HG03095 (cell line): ENCODE measurements at regions not wholly inside any gene's neighbourhood (a gene's known extent, or its start where the extent isn't known, plus 50 kb on each side); places are given as distances from the start of the nearest gene placed in this dataset.
"Not testable (repeated sequence)": the region's sequence is repeated elsewhere in the genome, so short reads cannot be mapped to it uniquely, and the experiment has no call there.

Experiments used
- ATAC-seq: cut with Tn5 transposase; IDR thresholded peaks from one replicate; pipeline ENCODE4 v1.9.1; 2021; ENCODE audit warnings: moderate library complexity; ENCODE audit not compliant: unreplicated experiment

DNA sequence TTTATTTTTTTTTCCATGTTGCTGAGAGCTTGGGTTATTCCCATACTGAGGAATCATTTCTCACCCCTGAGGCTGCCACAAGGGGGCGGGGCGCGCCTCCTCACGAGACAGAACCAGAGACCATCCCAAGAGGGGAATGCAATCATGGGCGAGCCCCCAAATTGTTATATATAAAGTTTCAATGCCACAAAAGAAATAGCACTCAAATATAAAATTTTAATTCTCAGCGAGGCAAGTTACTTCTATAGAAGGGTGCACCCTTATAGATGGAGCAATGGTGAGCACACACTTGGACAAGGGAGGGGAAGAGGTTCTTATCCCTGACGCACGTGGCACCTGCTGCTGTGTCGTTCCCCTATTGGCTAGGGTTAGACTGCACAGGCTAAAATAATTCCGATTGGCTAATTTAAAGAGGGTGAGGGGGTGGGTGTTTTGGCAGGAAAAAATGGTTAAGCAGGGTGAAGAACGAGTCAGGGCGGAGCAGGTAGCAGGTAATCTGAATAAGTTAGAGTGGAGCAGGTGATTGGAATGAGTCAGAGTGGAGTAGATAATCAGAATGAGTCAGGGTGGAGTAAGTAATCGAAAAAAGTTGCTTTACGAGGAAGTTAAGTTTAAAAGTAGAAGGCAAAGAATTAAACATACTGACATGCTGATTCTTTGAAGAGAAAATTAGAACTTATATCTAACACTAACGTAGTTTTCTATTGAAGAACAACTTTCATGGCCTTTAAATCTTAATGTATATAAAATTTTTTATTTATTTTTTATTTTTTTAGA lies 177.5 kb downstream of the MTCL1 start:
- ATAC-seq, result no peak

DNA sequence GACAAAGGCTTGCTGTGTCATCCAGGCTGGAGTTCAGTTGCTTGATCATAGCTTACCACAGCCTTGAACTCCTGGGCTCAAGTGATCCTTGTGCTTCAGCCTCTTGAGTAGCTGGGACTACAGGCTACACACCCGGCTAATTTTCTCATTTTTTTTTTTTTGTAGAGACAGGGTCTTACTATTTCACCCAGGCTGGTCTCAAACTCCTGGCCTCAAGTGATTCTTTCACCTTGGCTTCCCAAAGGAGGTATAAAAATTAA lies 178.0 kb downstream of the MTCL1 start:
- ATAC-seq, result no peak

DNA sequence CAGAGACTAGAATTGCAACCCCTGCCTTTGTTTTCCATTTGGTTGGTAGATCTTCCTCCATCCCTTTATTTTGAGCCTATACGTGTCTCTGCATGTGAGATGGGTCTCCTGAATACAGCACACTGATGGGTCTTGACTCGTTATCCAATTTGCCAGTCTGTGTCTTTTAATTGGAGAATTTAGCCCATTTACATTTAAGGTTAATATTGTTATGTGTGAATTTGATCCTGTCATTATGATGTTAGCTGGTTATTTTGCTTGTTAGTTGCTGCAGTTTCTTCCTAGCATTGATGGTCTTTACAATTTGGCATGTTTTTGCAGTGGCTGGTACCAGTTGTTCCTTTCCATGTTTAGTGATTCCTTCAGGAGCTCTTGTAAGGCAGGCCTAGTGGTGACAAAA lies 182.5 kb downstream of the MTCL1 start:
- ATAC-seq, result not testable (repeated sequence)

DNA sequence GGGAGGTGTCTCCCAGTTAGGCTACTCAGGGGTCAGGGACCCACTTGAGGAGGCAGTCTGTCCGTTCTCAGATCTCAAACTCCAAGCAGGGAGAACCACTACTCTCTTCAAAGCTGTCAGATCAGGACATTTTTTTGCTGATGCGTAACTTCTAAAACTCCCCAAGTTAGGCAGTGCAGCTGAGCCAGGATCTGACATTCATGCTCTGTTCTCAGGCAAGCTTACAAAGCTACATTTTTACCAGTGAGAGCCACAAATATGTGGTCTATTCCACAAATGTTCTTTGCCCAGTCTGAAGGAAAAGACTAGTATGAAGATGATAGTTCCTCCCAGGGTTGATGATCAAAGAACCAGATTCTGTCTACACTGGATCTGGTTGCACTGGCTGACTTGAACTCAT lies 184.1 kb downstream of the MTCL1 start:
- ATAC-seq, result no peak

DNA sequence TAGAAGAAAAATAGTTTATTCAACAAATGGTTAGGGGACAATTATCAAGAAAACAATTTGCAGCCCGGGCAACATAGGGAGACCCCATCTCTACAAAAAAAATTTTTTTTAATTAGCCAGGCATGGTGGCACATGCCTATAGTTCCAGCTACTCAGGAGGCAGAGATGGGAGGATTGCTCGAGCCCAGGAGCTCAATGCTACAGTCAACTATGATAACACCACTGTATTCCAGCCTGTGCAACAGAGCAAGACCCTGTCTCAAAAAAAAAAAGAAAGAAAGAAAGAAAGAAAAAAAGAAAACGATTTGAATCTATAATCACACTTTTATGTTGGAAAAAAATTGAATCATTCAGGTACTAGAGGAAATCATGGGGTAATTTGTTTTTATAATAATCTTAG lies 185.1 kb downstream of the MTCL1 start:
- ATAC-seq, result not testable (repeated sequence)

DNA sequence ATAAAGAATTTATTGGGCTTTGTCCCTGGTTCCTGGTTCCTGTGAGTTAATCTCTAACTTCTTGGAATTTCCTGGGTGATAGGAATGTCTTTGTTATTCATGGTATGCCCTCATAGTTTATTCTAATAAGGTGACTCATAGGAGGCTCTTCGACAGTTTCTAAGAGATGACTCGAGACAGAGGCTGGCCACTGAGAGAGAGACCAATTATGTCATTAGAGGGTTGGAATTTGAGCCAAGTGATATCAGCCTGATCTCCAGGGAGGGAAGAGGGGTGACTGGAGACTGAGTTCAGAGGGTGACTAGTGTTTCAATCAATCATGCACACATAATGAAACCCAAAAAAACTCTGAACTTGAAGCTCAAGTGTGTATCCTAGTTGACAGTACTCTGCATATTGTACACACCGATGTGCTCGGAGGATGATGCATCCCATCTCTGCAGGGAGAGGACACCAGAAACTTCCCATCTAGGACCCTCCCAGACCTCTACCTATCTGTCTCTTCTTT lies 185.7 kb downstream of the MTCL1 start:
- ATAC-seq, result no peak

DNA sequence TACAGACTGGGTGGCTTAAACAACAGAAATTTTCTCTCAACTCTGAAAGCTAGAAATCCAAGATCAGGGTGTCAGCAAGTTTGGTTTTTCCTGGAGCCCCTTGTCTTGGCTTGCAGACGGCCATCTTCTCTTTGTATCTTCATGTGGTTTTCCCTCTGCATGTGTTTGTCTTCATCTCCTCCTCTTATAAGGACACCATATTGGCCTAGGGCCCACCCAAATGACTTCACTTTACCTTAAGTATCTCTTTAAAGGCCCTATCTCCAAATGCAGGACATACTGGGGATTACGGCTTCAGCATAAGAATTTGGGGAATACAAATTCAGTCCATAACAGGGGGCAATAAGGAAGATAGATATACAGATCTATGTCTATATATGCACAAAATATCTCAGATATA lies 187.9 kb downstream of the MTCL1 start:
- no peak for ATAC-seq

DNA sequence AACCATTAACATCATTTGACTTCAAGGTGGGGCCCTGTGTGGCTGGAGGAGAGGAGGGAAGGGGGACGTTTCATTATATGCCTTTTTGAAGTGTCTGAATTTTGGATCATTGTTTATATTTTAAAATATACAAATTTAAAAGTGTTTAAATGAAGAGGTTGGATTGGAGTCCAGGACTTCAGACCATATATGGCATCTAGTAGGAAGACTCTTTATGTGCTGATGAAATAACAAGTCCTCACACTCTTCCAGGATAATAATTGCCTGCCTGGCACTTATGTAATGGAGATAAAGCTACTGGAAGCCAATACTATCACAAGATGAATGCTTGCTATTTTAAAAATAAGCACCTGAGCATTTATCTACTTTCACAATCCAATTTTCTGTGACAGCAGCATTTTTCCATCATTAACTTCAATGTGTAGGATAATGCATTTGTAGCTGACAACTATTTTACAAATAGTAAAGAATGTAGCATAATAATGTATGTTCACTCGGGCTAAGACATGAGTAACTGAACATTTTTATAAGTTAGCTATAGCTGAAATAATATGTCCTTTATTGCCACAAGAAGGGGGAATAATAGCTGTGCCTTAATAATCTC lies 188.4 kb downstream of the MTCL1 start:
- ATAC-seq, result no peak

DNA sequence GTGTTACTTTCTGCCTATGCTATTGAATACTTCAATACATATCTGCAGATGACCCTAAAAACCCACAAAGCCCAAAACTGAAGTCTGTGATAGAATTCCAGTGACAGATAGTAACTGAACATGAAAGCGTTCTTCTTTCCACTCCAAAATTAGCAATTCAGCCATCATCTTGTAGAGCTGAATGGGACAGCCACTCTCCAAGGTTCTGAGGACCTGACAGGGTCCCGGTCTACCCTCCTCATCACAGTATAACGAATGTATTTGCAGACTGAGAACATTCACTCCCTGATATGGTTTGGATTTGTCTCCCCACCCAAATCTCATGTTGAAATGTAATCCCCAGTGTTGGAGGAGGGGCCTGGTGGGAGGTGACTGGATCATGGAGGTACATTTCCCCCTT lies 189.5 kb downstream of the MTCL1 start:
- ATAC-seq, result no peak

DNA sequence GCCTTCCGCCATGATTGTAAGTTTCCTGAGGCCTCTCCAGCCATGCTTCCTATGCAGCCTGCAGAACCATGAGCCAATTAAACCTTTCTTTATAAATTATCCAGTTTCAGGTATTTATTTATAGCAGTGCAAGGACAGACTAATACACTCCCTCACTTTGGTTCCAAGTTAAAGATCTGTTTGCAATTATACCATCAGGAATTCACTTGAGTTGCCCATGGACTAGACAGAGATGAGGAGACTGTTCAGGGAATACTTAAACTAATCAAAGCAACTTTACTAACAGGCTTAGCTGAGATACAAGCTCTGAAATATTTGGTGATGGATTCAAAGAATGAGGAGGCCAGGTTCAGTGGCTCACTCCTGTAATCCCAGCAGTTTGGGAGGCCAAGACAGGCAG lies 190.0 kb downstream of the MTCL1 start:
- ATAC-seq, result no peak

DNA sequence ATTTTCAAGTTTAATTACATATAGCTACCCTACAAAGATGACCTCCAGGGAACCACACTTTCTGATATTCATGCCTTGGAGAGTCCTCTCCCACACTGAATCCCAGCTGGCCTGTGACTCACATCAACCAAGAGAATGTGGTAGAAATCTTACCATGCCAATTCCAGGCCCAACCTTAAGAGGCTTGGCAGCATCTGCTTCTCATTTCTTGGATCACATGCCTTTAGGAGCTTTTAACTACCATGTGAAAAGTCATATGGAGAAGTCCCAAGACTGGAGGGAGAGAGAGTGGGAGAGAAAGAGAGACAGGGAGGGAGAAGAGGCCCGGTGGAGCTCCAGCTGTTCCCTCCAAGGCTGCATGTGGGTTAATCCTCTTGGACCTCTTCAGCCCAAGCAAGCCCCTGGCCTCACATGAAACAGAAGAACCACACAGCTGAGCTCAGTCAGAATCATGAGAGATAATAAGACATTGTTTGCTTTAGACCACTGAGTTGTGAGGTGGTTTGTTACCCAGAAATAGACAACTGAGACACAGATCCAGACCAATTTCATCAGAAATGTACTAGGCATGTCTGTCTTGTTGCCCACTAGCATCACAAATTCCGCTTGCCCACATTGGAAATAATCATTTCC lies 190.7 kb downstream of the MTCL1 start:
- ATAC-seq, result no peak

DNA sequence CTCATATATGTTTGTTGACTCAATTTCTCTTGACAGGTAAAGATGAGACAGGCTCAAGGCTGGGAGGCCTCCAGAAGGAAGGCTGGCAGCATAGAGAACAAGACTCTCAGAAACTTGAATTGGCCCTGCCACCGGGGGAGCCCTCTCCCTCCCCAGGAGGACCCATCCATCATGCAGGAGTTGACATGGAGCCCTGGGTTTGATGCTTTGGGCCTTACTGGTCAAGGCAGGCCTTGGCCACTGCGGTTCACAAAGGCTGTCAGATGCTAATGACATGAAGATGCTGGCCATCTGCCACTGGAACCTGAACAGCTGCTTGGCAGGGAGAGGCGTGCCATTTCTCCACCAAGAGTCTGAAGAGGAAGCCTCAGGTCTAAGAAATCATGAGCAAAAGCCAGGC lies 193.6 kb downstream of the MTCL1 start:
- no peak for ATAC-seq

DNA sequence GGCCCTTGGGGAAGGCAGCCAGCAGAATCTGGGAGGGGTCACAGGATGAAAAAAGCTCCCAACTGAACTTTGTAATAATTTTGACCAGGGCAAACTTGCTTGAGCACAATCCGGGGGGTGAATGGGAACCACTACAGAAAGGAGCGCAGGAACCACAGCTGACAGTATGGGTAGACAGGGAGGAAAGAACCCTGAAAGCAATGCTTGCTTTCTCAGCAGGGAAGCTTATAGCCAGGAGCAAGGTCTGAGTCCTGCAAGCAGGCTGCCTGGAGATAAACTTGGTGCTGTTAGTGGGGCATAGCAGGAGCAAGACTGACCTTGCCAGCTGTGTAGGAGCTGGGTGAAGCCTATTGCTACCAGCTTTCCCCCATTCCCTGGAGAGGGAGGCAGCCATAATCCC lies 195.2 kb downstream of the MTCL1 start:
- no peak for ATAC-seq

DNA sequence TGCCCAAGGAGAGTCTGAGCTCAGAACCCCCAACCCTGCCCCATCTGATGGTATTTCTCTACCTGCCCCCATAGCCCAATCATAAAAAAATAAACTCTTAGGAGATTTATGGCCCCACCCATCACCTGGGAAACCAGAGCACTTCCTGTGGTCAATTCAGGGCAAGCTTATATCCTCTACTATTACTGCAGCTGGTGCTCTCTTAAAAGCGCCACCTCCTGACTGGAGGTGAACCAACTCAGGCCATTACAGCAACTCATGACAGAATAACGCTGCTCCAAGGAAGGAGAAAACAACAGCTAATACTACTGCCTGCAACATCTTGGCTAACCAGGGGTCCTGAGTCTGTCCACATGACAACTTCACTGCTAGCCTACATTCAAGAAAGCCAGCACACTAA lies 195.7 kb downstream of the MTCL1 start:
- ATAC-seq, result no peak

DNA sequence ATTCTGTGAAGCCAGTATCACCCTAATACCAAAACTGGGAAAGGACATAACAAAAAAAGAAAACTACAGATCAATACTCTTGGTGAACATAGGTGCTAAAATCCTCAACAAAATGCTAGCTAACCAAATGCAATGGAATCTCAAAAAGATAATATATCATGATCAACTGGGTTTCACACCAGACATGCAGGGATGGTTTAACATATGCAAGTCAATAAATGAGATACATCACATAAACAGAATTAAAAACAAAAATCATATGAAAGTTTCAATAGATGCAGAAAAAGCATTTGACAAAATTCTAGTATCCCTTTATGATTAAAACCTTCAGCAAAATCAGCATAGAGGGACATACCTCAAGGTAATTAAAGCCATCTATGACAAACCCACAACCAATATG lies 198.2 kb upstream of the NDUFV2 start:
- no peak for ATAC-seq

DNA sequence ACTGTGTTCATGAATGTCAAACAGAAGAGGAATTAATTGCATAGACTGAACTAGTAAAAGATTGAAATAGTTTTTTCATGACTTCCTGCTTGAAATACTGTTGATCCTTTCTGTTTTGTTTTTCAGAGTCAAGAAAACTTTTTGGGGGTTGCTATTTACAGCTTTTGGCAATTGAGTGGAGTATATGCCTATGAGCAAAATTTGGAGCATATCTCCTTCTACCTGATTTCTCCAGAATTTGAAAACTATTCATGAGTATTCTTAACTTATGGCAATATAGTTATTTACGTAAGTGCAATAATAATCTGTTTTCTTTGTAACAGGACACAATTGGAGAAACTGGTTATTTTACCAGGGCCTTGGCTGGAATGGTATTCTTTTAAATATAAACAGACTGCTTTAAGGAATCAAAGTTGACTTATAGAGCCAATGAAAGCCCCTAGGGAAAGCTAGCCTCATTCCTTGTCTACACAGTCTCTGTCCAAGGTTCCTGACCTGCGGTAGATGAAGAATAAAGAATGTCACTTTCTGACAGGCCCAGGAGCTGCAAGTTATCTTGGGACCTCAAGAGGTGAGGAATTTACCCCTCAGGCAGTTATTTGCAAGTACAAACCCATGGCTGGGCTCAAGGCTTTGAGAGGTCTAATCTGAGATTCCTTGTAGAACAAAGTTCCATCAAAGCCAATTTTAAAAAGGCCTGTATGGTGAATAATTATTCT lies 193.5 kb upstream of the NDUFV2 start:
- no peak for ATAC-seq

DNA sequence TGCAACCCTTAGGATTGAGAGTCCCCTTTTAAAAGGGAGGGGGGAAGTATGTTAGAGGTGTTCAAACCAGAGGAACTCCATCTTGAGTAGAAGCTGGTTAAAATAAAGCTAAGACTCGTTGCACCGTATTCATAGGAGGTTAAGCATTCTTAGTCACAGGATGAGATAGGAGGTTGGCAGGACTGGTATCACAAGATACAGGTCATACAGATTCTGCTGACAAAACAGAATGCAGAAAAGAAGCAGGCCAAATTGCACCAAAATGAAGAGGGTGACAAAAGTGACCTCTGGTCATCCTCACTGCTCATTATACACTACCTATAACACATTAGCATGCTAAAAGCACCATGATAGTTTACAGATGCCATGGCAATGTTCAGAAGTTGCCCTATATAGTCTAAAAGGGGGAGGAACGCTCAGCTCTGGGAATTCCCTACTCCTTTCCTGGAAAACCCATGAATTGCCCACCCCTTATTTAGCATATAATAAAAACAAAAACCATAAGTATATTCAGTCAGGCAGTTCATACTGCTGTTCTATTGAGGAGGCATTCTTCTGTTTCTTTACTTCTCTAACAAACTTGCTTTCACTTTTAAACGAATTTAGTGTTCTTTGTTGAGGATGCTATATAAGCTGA lies 192.2 kb upstream of the NDUFV2 start:
- no peak for ATAC-seq

DNA sequence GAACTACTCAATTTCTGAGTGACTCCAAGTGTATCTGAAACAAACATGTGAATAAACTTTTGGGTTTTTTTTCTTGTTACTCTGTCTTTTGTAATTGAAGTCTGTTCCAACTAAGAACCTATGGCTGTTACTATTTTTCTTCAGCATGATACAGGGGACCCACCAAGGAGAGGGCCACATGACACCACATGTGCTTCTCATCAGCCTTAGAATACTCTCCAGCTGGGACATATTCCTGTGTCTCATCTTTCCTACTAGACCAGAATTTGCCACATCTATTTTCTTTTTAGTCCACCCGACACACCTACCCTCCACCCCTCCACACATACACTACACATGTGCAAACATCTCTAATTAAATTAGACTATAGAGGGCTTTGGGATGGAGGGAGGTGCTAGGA lies 191.7 kb upstream of the NDUFV2 start:
- ATAC-seq, result no peak

DNA sequence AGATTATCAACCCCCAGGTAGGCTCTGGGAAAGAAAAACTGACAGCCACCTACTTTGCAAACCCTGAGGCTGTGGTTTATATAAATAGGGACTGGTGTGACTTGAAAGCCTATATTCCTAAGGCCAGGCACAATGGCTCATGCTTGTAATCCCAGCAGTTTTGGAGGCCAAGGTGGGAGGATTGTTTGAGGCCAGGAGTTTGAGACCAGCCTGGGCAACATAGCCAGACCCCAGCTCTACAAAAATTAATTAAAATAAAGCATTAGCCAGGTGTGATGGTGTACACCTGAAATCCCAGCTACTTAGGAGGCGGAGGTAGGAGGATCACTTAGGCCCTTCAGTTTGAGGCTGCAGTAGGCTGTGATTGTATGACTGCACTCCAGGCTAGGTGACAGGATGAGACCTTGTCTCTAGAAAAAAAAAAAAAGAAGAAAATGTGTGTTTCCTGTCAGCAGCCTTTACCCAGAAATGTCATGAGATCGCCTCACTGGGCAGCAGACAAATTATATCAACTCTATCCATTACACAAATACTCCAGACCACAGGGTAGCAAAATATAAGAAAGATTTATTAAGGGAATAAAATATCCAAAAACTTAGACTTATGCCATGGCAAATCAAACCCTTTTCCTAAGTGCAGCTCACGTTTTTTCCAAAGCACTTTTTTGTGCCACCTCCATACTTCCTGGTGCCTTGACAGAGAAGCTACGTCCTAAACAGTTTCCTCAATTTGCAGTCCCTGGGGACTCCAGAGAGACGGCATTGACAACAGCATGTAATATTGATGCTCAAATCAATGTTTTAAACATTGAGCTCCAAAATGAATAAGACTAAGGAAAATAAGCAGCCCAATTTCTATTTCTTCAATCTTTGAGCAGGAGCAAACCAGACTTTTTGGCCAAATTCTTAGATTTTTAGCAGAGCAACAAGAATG lies 190.8 kb upstream of the NDUFV2 start:
- peak; percentile 8 for ATAC-seq
